ENCODE measurements at regions not wholly inside any gene's neighbourhood (a gene's known extent, or its start where the extent isn't known, plus 50 kb on each side); places are given as distances from the start of the nearest gene placed in this dataset.

DNA sequence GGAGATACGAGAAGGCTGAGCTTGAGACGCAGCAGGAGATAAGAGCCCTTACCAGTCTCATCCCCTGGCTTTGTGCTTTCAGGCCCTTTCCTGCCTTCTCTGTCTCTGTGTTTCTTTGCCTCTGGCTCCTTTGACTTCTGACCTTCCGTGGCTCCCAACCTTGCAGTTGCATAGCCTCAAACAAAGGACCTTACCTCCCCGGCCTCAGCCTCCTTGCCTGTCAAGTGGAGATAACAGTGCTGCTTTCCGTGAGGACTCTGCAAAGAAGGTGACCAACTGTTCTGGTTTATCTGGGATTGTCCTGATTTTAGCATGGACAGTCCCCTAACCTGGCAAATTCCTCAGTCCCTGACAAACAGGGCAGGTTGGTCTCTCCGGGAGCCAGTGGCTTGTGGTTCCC is 287.8 kb upstream of the MVB12B start:
- TF ChIP-seq, protein P1, sequence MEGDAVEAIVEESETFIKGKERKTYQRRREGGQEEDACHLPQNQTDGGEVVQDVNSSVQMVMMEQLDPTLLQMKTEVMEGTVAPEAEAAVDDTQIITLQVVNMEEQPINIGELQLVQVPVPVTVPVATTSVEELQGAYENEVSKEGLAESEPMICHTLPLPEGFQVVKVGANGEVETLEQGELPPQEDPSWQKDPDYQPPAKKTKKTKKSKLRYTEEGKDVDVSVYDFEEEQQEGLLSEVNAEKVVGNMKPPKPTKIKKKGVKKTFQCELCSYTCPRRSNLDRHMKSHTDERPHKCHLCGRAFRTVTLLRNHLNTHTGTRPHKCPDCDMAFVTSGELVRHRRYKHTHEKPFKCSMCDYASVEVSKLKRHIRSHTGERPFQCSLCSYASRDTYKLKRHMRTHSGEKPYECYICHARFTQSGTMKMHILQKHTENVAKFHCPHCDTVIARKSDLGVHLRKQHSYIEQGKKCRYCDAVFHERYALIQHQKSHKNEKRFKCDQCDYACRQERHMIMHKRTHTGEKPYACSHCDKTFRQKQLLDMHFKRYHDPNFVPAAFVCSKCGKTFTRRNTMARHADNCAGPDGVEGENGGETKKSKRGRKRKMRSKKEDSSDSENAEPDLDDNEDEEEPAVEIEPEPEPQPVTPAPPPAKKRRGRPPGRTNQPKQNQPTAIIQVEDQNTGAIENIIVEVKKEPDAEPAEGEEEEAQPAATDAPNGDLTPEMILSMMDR (optimal IDR thresholded peaks at IDR 0.05 in 1 of 3, IDR thresholded peaks at IDR 0.05 in 1 of 3, conservative IDR thresholded peaks at IDR 0.05 in 1 of 3; ENCODE audit: extremely low read depth in 1 of 3, insufficient read depth in 2 of 3, low read length in 3 of 3): no peak
- TF ChIP-seq EZH2 (IDR thresholded peaks at IDR 0.05; ENCODE audit: low read length): no peak
